Ascending aorta (tissue), 2 donors: ENCODE measurements at regions not wholly inside any gene's neighbourhood (a gene's known extent, or its start where the extent isn't known, plus 50 kb on each side); places are given as distances from the start of the nearest gene placed in this dataset.

Experiments
- DNase-seq, 2 donors: peaks; one replicate each; pipeline ENCODE4 v3.0.0-alpha.2; 2019; ENCODE audit warnings: low spot score in 2 of 2
- H3K27ac ChIP-seq, 2 donors: fragments of 200-600 bp; sonication (generic); one replicate each; pipeline ENCODE4 v1.5.1; 2016 to 2017; ENCODE audit warnings: mild to moderate bottlenecking in 1 of 2
- H3K27me3 ChIP-seq: fragments of 200-600 bp; sonication (generic); one replicate; pipeline ENCODE4 v1.5.1; 2017
- H3K36me3 ChIP-seq, 2 donors: fragments of 200-600 bp; sonication (generic); one replicate each; pipeline ENCODE4 v1.5.1; 2016
- H3K4me1 ChIP-seq, 2 donors: fragments of 200-600 bp; sonication (generic); one replicate each; pipeline ENCODE4 v1.5.1; 2016 to 2017; ENCODE audit warnings: mild to moderate bottlenecking in 1 of 2
- H3K4me3 ChIP-seq, 2 donors: fragments of 200-600 bp; sonication (generic); one replicate each; pipeline ENCODE4 v1.5.1; 2016 to 2017; ENCODE audit warnings: mild to moderate bottlenecking in 1 of 2
- H3K9me3 ChIP-seq, 2 donors: fragments of 200-600 bp; sonication (generic); one replicate each; pipeline ENCODE4 v1.5.1; 2016
- intact Hi-C: fragments of 100-400 bp; cut with DNase I; formaldehyde crosslinking; loops from one replicate; pipeline ENCODE4 v1.15.1; 2023
- TF ChIP-seq, protein P1 (sequence below), 3 experiments: fragments of 200-600 bp in 2 of 3; fragments of 450-650 bp in 1 of 3; sonication (generic) in 2 of 3; IDR thresholded peaks; one replicate each; pipeline ENCODE4 v1.5.1; 2016 to 2019; ENCODE audit warnings: antibody characterized with exemption in 3 of 3, mild to moderate bottlenecking in 1 of 3, moderate library complexity in 1 of 3

DNA sequence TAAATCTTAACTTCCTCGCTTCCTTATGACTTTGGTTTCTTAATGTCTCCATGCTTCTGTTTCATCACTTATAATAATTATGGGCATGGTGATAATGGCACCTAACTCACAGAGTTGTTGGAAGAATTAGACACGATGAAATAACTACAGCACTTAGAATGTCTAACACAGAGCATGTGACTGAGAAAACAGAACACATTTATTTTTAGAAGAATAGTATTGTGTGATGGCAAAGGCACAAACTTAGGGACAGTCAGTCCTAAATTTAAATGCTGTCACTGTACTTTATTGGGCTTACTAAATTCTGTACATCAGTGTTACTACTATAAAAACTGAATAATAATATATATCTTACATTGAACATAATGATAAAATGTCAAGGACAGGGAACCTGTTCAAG lies 391.1 kb upstream of the JAG1 start:
- no peaks in the 10 kb centered on the region for H3K36me3 ChIP-seq
- H3K27me3 ChIP-seq: no peaks in the 10 kb centered on the region
- TF ChIP-seq, protein P1, sequence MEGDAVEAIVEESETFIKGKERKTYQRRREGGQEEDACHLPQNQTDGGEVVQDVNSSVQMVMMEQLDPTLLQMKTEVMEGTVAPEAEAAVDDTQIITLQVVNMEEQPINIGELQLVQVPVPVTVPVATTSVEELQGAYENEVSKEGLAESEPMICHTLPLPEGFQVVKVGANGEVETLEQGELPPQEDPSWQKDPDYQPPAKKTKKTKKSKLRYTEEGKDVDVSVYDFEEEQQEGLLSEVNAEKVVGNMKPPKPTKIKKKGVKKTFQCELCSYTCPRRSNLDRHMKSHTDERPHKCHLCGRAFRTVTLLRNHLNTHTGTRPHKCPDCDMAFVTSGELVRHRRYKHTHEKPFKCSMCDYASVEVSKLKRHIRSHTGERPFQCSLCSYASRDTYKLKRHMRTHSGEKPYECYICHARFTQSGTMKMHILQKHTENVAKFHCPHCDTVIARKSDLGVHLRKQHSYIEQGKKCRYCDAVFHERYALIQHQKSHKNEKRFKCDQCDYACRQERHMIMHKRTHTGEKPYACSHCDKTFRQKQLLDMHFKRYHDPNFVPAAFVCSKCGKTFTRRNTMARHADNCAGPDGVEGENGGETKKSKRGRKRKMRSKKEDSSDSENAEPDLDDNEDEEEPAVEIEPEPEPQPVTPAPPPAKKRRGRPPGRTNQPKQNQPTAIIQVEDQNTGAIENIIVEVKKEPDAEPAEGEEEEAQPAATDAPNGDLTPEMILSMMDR (IDR thresholded peaks at IDR 0.05): no peak
- no peak overlapping the region for H3K27ac ChIP-seq
- no peak for DNase-seq
- no peaks in the 10 kb centered on the region for H3K9me3 ChIP-seq
- no peak overlapping the region for H3K4me3 ChIP-seq
- H3K4me1 ChIP-seq: no peaks in the 10 kb centered on the region
- intact Hi-C loops: no loop called here

DNA sequence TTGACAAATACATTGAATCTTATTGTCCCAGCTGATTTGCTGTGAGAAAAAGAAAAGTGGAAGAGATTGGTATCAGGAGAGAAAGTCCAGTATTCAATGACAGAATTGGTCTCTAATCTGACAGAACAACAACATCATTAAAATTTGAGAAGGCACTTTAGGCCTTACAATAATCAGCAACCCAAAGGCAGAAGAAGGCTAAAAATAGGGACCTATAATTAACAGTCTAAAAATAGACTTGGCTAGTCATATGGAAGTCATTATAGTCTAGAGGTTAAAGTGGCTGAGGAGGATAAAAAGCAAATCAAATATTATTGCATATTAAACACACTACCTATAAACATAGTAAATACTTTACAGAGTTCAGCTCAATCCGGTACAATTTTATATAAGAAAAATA lies 393.6 kb upstream of the JAG1 start:
- Histone ChIP-seq H3K4me3 (no peak overlapping the region), H3K4me1 (peaks cover 0 to under 1% of the 10 kb centered on the region in 2 donors), H3K9me3 (no peaks in the 10 kb centered on the region), H3K27ac (no peak overlapping the region), H3K27me3 (no peaks in the 10 kb centered on the region), H3K36me3 (no peaks in the 10 kb centered on the region)
- TF ChIP-seq, protein P1 (IDR thresholded peaks at IDR 0.05): no peak
- intact Hi-C loops: no loop called here
- no peak for DNase-seq

DNA sequence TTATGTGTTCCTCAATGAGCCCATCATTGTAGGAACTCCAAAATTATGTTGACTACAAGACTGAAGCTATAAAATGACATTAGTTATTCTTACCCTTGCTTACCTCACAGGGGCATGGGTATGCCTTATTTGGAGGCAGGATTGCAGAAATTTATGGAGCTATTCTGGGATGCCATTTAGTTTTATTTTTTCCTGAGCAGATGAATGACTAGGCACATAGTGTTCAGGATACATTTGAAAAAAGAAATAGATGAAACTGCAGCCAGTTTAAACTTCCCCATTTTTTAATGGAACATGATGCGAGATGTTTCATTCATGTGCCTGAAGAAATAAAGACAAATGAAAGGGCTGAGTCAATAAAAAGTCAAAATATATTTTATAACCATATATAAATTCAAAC lies 399.2 kb upstream of the JAG1 start:
- H3K4me3 ChIP-seq: no peak overlapping the region
- no peak for DNase-seq
- H3K36me3 ChIP-seq: no peaks in the 10 kb centered on the region
- H3K27ac ChIP-seq: peak overlapping the region; percentile 8 to 25
- TF ChIP-seq, protein P1 (IDR thresholded peaks at IDR 0.05): no peak
- no peaks in the 10 kb centered on the region for H3K9me3 ChIP-seq
- peaks cover 0 to 8% of the 10 kb centered on the region in 2 donors for H3K4me1 ChIP-seq
- intact Hi-C loops: loop anchor here (10.0 kb wide), 1 partner anchor 58 kb away; no protein-coding TSS in a partner anchor
- no peaks in the 10 kb centered on the region for H3K27me3 ChIP-seq

DNA sequence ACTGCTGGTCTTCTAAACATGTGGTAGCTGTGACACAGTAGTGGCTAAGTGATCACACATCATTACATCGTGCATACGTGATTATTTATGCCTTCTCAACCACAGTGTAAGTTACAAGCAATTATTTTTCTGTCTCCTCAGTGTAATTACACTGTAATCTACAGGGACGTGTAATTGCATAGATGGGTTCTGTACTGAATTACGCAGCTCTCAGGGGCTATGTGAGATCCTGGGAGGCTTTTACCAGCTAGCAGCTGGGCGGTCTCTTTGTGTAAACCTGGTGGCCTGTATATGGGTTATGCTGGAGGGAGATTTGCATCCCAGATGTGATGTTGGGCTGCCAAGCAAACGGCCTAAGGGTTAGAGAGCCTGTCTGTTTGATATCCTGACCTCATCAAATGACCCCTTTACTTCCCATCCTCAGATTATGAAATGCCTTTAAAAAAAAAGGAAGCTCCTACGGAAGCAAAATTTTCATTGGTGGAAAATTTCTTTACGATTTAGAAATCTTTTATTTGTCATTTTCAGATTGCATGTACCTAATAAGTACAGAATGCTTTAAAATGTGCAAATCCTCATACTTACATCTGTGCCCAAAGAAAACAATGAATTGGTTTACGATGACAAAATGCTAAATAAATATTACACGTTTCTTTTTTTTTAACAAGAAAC lies 402.8 kb upstream of the JAG1 start:
- Histone ChIP-seq H3K36me3 (no peaks in the 10 kb centered on the region), H3K27me3 (no peaks in the 10 kb centered on the region), H3K27ac (no peak overlapping the region), H3K9me3 (no peaks in the 10 kb centered on the region), H3K4me1 (peaks cover 0 to 8% of the 10 kb centered on the region in 2 donors), H3K4me3 (no peak overlapping the region)
- intact Hi-C loops: loop anchor here (10.0 kb wide), 1 partner anchor 62 kb away; no protein-coding TSS in a partner anchor
- no peak for DNase-seq
- TF ChIP-seq, protein P1 (IDR thresholded peaks at IDR 0.05): no peak

DNA sequence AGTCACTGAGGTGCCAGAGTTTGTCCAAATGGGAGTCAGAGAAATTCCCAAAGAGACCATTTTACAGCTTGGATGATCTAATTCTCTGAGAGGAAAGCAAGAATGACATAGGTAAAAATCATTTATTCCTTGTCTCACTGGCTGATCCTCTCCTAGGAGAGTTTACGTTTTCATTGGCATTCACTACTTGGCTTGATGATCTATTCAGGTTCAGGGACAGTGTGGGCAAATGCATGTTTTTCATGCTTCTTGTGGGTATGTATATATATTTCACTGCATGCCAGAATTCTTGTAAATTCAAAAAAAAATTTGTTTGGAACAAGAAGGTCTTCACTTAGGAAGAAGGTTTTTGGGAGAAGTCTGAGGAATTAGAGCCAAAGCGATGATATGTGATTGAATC lies 403.4 kb upstream of the JAG1 start:
- intact Hi-C loops: loop anchor here (10.0 kb wide), 1 partner anchor 62 kb away; no protein-coding TSS in a partner anchor
- H3K36me3 ChIP-seq: no peaks in the 10 kb centered on the region
- no peak overlapping the region for H3K27ac ChIP-seq
- H3K9me3 ChIP-seq: no peaks in the 10 kb centered on the region
- H3K4me1 ChIP-seq: peaks cover 0 to 8% of the 10 kb centered on the region in 2 donors
- DNase-seq: no peak
- TF ChIP-seq, protein P1 (IDR thresholded peaks at IDR 0.05): no peak
- H3K27me3 ChIP-seq: no peaks in the 10 kb centered on the region
- H3K4me3 ChIP-seq: no peak overlapping the region
